GM23248 (cell line): ENCODE measurements at regions not wholly inside any gene's neighbourhood (a gene's known extent, or its start where the extent isn't known, plus 50 kb on each side); places are given as distances from the start of the nearest gene placed in this dataset.

Experiments
- DNase-seq: peaks from one replicate; pipeline ENCODE4 v3.0.0-alpha.2; 2015
- H2AFZ ChIP-seq: fragments of 200-600 bp; sonication (generic); 2 replicates; pipeline ENCODE4 v1.6.1; 2016; ENCODE audit warnings: antibody characterized with exemption
- H3F3A ChIP-seq: fragments of 200-600 bp; sonication (generic); 2 replicates; pipeline ENCODE4 v1.6.1; 2016; ENCODE audit warnings: mild to moderate bottlenecking, antibody characterized with exemption, mixed run types; ENCODE audit not compliant: insufficient read depth
- H3K27ac ChIP-seq: fragments of 200-600 bp; sonication (generic); 2 replicates; pipeline ENCODE4 v1.5.1; 2016; ENCODE audit warnings: mild to moderate bottlenecking
- H3K27me3 ChIP-seq: fragments of 200-600 bp; sonication (generic); replicated peaks from 2 replicates; pipeline ENCODE4 v1.6.1; 2016; ENCODE audit warnings: mild to moderate bottlenecking; ENCODE audit not compliant: insufficient read depth
- H3K36me3 ChIP-seq: fragments of 200-600 bp; sonication (generic); 2 replicates; pipeline ENCODE4 v1.6.1; 2016; ENCODE audit warnings: low read depth, mild to moderate bottlenecking
- H3K4me1 ChIP-seq: fragments of 200-600 bp; sonication (generic); 2 replicates; pipeline ENCODE4 v1.6.1; 2016; ENCODE audit warnings: mild to moderate bottlenecking; ENCODE audit not compliant: insufficient read depth
- H3K4me2 ChIP-seq: fragments of 200-600 bp; sonication (generic); one replicate; pipeline ENCODE4 v1.6.1; 2016; ENCODE audit warnings: mild to moderate bottlenecking; ENCODE audit not compliant: unreplicated experiment
- H3K4me3 ChIP-seq: fragments of 200-600 bp; sonication (generic); 2 replicates; pipeline ENCODE4 v1.5.1; 2016; ENCODE audit warnings: mild to moderate bottlenecking
- H3K79me2 ChIP-seq: fragments of 200-600 bp; sonication (generic); 2 replicates; pipeline ENCODE4 v1.6.1; 2016; ENCODE audit warnings: mild to moderate bottlenecking; ENCODE audit not compliant: insufficient read depth
- H3K9ac ChIP-seq: fragments of 200-600 bp; sonication (generic); 2 replicates; pipeline ENCODE4 v1.6.1; 2016; ENCODE audit warnings: mild to moderate bottlenecking
- H3K9me2 ChIP-seq: fragments of 200-600 bp; sonication (generic); 2 replicates; pipeline ENCODE4 v1.6.1; 2016; ENCODE audit warnings: mixed run types, mild to moderate bottlenecking, moderate library complexity; ENCODE audit not compliant: insufficient read depth
- H3K9me3 ChIP-seq: fragments of 200-600 bp; sonication (generic); one replicate; pipeline ENCODE4 v1.6.1; 2017; ENCODE audit warnings: low read depth
- H4K20me1 ChIP-seq: fragments of 200-600 bp; sonication (generic); 2 replicates; pipeline ENCODE4 v1.6.0; 2016; ENCODE audit not compliant: insufficient read depth
- EZH2 ChIP-seq: fragments of 200-600 bp; sonication (generic); IDR thresholded peaks from 2 replicates; pipeline ENCODE4 v1.6.1; 2018; ENCODE audit warnings: antibody characterized with exemption, mild to moderate bottlenecking; ENCODE audit not compliant: insufficient read depth, poor library complexity, severe bottlenecking
- EZH2phosphoT487 ChIP-seq: fragments of 200-600 bp; sonication (generic); IDR thresholded peaks from 2 replicates; pipeline ENCODE4 v1.6.1; 2018; ENCODE audit warnings: antibody characterized with exemption, moderate library complexity, mild to moderate bottlenecking, low read depth; ENCODE audit not compliant: insufficient read depth
- WGBS, 2 experiments: methylation state at CpG; one replicate each; pipeline ENCODE4 v1.1.6; 2015 to 2017; ENCODE audit warnings: low lambda C conversion rate in 2 of 2, low coverage in 1 of 2; ENCODE audit errors: missing lambda C conversion rate in 2 of 2; 5-methylcytosine and 5-hydroxymethylcytosine counted together
- in situ Hi-C: fragments of 300-500 bp; cut with MboI; formaldehyde crosslinking; loops from 2 replicates; pipeline ENCODE4 v1.15.0; 2020

- Histone ChIP-seq H3K4me3 (no peak overlapping the region), H3K36me3 (no peaks in the 10 kb centered on the region), H3K4me2 (no peak overlapping the region), H3K27me3 (no peaks in the 10 kb centered on the region; the same call in 1 of the 2 replicates), H2AFZ (no peak overlapping the region), H3K79me2 (no peaks in the 10 kb centered on the region), H3K27ac (no peak overlapping the region), H4K20me1 (no peaks in the 10 kb centered on the region), H3K4me1 (no peaks in the 10 kb centered on the region), H3K9ac (no peak overlapping the region), H3F3A (no peaks in the 10 kb centered on the region), H3K9me2 (no peaks in the 10 kb centered on the region), H3K9me3 (no peaks in the 10 kb centered on the region)
- no peak for DNase-seq
- in situ Hi-C loops: no loop called here
- WGBS, 2 experiments: 19 to 21% methylated on average over 1 of the region's 1 CpG
- no peak for TF ChIP-seq EZH2
- TF ChIP-seq EZH2phosphoT487: no peak
Observed at GRCh38 chr4:54823616-54824015, 165.9 kb downstream of the KIT start.

GRCh38 chr4:54819034-54819433 lies 161.3 kb downstream of the KIT start:
- Histone ChIP-seq H3K27ac (no peak overlapping the region), H3K36me3 (no peaks in the 10 kb centered on the region), H4K20me1 (no peaks in the 10 kb centered on the region), H3K27me3 (no peaks in the 10 kb centered on the region), H3F3A (no peaks in the 10 kb centered on the region), H3K4me3 (no peak overlapping the region), H3K4me1 (no peaks in the 10 kb centered on the region), H3K4me2 (no peak overlapping the region), H3K9ac (no peak overlapping the region), H3K79me2 (no peaks in the 10 kb centered on the region), H2AFZ (no peak overlapping the region), H3K9me3 (no peaks in the 10 kb centered on the region), H3K9me2 (no peaks in the 10 kb centered on the region)
- DNase-seq: no peak
- 53 to 54% methylated on average over 5 of the region's 5 CpGs for WGBS, 2 experiments
- in situ Hi-C loops: no loop called here
- TF ChIP-seq EZH2: no peak
- TF ChIP-seq EZH2phosphoT487: no peak

- H3K4me3 ChIP-seq: no peak overlapping the region
- in situ Hi-C loops: no loop called here
- no peak overlapping the region for H3K4me2 ChIP-seq
- no peaks in the 10 kb centered on the region for H3K27me3 ChIP-seq
- no peaks in the 10 kb centered on the region for H3F3A ChIP-seq
- H3K9ac ChIP-seq: no peak overlapping the region
- H3K9me2 ChIP-seq: no peaks in the 10 kb centered on the region
- no peak overlapping the region for H2AFZ ChIP-seq
- H3K4me1 ChIP-seq: no peaks in the 10 kb centered on the region
- TF ChIP-seq EZH2 (no peak), EZH2phosphoT487 (no peak)
- H3K9me3 ChIP-seq: no peaks in the 10 kb centered on the region
- 83 to 84% methylated on average over 5 of the region's 5 CpGs for WGBS, 2 experiments
- no peaks in the 10 kb centered on the region for H4K20me1 ChIP-seq
- no peaks in the 10 kb centered on the region for H3K79me2 ChIP-seq
- DNase-seq: no peak
- no peak overlapping the region for H3K27ac ChIP-seq
- H3K36me3 ChIP-seq: no peaks in the 10 kb centered on the region
Observed at GRCh38 chr4:54818481-54818880, 160.7 kb downstream of the KIT start.

GRCh38 chr4:54813674-54814073 lies 155.9 kb downstream of the KIT start:
- Histone ChIP-seq H4K20me1 (no peaks in the 10 kb centered on the region), H2AFZ (no peak overlapping the region), H3K79me2 (no peaks in the 10 kb centered on the region), H3K9me2 (no peaks in the 10 kb centered on the region), H3K9ac (no peak overlapping the region), H3K4me3 (no peak overlapping the region), H3K9me3 (no peaks in the 10 kb centered on the region), H3K27ac (no peak overlapping the region), H3K36me3 (no peaks in the 10 kb centered on the region), H3K4me1 (no peaks in the 10 kb centered on the region), H3K27me3 (no peaks in the 10 kb centered on the region), H3F3A (no peaks in the 10 kb centered on the region), H3K4me2 (no peak overlapping the region)
- in situ Hi-C loops: no loop called here
- WGBS, 2 experiments: 58 to 67% methylated on average over 7 of the region's 7 CpGs
- DNase-seq: no peak
- TF ChIP-seq EZH2phosphoT487 (no peak), EZH2 (no peak)

- no peaks in the 10 kb centered on the region for H3K9me2 ChIP-seq
- H3K4me2 ChIP-seq: no peak overlapping the region
- no peaks in the 10 kb centered on the region for H3K36me3 ChIP-seq
- no peak overlapping the region for H2AFZ ChIP-seq
- no peak for DNase-seq
- in situ Hi-C loops: no loop called here
- no peaks in the 10 kb centered on the region for H3K9me3 ChIP-seq
- H3F3A ChIP-seq: no peaks in the 10 kb centered on the region
- H4K20me1 ChIP-seq: no peaks in the 10 kb centered on the region
- no peak overlapping the region for H3K27ac ChIP-seq
- peaks cover 6% of the 10 kb centered on the region; the same call in 1 of the 2 replicates for H3K27me3 ChIP-seq
- no peak overlapping the region for H3K9ac ChIP-seq
- no peaks in the 10 kb centered on the region for H3K79me2 ChIP-seq
- H3K4me1 ChIP-seq: 0 out of 2 replicates have a peak, but pooled peaks cover 7% of the 10 kb centered on the region
- H3K4me3 ChIP-seq: no peak overlapping the region
- TF ChIP-seq EZH2phosphoT487 (no peak), EZH2 (no peak)
Observed at GRCh38 chr4:54806351-54806750, 148.6 kb downstream of the KIT start.
